ENCODE measurements at regions not wholly inside any gene's neighbourhood (a gene's known extent, or its start where the extent isn't known, plus 50 kb on each side); places are given as distances from the start of the nearest gene placed in this dataset.

- Histone ChIP-seq H3K79me2 (ENCODE audit: control insufficient read depth in 1 of 2, insufficient read depth in 2 of 2, low read length in 2 of 2) (no peaks in the 10 kb centered on the region), H2BK5ac (ENCODE audit: low read depth, low read length) (no peak overlapping the region), H2BK120ac (replicated peaks; ENCODE audit: low read depth, low read length) (no peak overlapping the region), H3K27ac (ENCODE audit: low read depth, low read length) (no peak overlapping the region), H3K4ac (replicated peaks; ENCODE audit: insufficient read length, low read depth, low read length) (no peak overlapping the region), H4K8ac (ENCODE audit: extremely low read depth, insufficient read depth, low read length) (no peak overlapping the region), H3K14ac (ENCODE audit: insufficient read length) (no peak overlapping the region), H3K4me3 (ENCODE audit: extremely low read depth in 1 of 4, insufficient read depth in 2 of 4, low read depth in 3 of 4, low read length in 4 of 4) (no peak overlapping the region), H2AK5ac (ENCODE audit: low read depth, low read length) (no peak overlapping the region), H3K23ac (ENCODE audit: insufficient read length) (no peak overlapping the region), H3K36me3 (ENCODE audit: control insufficient read depth in 2 of 4, insufficient read depth in 4 of 4, low read length in 3 of 4) (no peaks in the 10 kb centered on the region), H3K4me2 (ENCODE audit: insufficient read depth in 1 of 2, low read depth in 2 of 2, low read length in 2 of 2) (no peak overlapping the region), H3K79me1 (ENCODE audit: low read depth, low read length) (no peaks in the 10 kb centered on the region), H3K18ac (ENCODE audit: extremely low read depth, low read length) (no peak overlapping the region), H3K23me2 (ENCODE audit: low read depth, low read length) (no peaks in the 10 kb centered on the region), H2BK15ac (ENCODE audit: low read length) (no peak overlapping the region), H3K27me3 (replicated peaks in 1 of 4; ENCODE audit: control insufficient read depth in 3 of 4, extremely low read depth in 1 of 4, insufficient read depth in 3 of 4, low read length in 3 of 4) (no peaks in the 10 kb centered on the region), H2BK20ac (ENCODE audit: low read length) (no peak overlapping the region), H4K91ac (replicated peaks; ENCODE audit: insufficient read length, low read length) (no peak overlapping the region), H3K9ac (replicated peaks in 1 of 4; ENCODE audit: extremely low read depth in 1 of 4, low read depth in 3 of 4, low read length in 3 of 4) (no peak overlapping the region), H4K20me1 (replicated peaks in 1 of 2; ENCODE audit: control insufficient read depth in 1 of 2, insufficient read depth in 2 of 2, low read length in 2 of 2) (no peaks in the 10 kb centered on the region), H3K4me1 (replicated peaks in 1 of 4; ENCODE audit: control insufficient read depth in 3 of 4, insufficient read depth in 4 of 4, low read length in 3 of 4) (no peaks in the 10 kb centered on the region), H4K5ac (ENCODE audit: insufficient read length, low read depth, low read length) (no peak overlapping the region), H2AFZ (ENCODE audit: low read length) (no peak overlapping the region), H3K9me3 (ENCODE audit: insufficient read depth in 2 of 2, low read depth in 1 of 2, low read length in 1 of 2) (no peaks in the 10 kb centered on the region), H3K56ac (replicated peaks; ENCODE audit: insufficient read length, low read depth, low read length) (no peak overlapping the region), H2BK12ac (ENCODE audit: low read depth, low read length) (no peak overlapping the region)
- 90% methylated on average over 4 of the region's 4 CpGs; no CpG with 5 or more reads in 1 of the 2 experiments for WGBS, 2 experiments (ENCODE audit: extremely low coverage in 1 of 2, insufficient coverage in 1 of 2, insufficient read length in 1 of 2, insufficient replicate concordance in 2 of 2, low coverage in 1 of 2, low lambda C conversion rate in 2 of 2, missing lambda C conversion rate in 1 of 2)
- ChIA-PET CTCF (ENCODE audit: partially characterized antibody) (interaction anchor here (0.6 to 3.4 kb wide), 3 partner anchors 24 to 86 kb away, joined by 3 to 14 read pairs (median 3); no protein-coding TSS in a partner anchor), POLR2A (ENCODE audit: partially characterized antibody) (no interaction called here)
- DNase-seq (ENCODE audit: low read depth in 1 of 2, low spot score in 2 of 2) (no peak), FAIRE-seq (no peak)
- no peak for TF ChIP-seq SP4 (IDR thresholded peaks at IDR 0.05; ENCODE audit: low read length)
- TF ChIP-seq POLR2A (IDR thresholded peaks at IDR 0.05; ENCODE audit: control extremely low read depth in 1 of 2, low read depth in 2 of 2, low read length in 2 of 2), result no peak
- TF ChIP-seq MAX (IDR thresholded peaks at IDR 0.05), result no peak
- no peak for TF ChIP-seq RXRA (IDR thresholded peaks at IDR 0.05; ENCODE audit: insufficient read depth, low read depth, low read length)
- no peak for TF ChIP-seq SIRT6 (IDR thresholded peaks at IDR 0.05; ENCODE audit: low read length)
- TF ChIP-seq USF2 (IDR thresholded peaks at IDR 0.05; ENCODE audit: low read length), result no peak
- no peak for TF ChIP-seq CEBPB (IDR thresholded peaks at IDR 0.05; ENCODE audit: low read depth, low read length)
- TF ChIP-seq SP1 (IDR thresholded peaks at IDR 0.05; ENCODE audit: low read depth, low read length), result no peak
- TF ChIP-seq CHD2 (IDR thresholded peaks at IDR 0.05; ENCODE audit: low read length), result no peak
- TF ChIP-seq ATF3 (IDR thresholded peaks at IDR 0.05; ENCODE audit: insufficient read depth, low read depth, low read length), result no peak
- no peak for TF ChIP-seq SIX5 (IDR thresholded peaks at IDR 0.05; ENCODE audit: low read depth, low read length)
- TF ChIP-seq GTF2F1 (IDR thresholded peaks at IDR 0.05; ENCODE audit: borderline replicate concordance, low read depth, low read length), result no peak
- TF ChIP-seq PHF8 (conservative IDR thresholded peaks at IDR 0.05; ENCODE audit: low read depth, low read length), result no peak
- no peak for TF ChIP-seq ASH2L (IDR thresholded peaks at IDR 0.05; ENCODE audit: low read length)
- TF ChIP-seq CBX5 (IDR thresholded peaks at IDR 0.05; ENCODE audit: low read depth, low read length), result no peak
These were observed 296.5 kb downstream of the LMO7 start for GRCh38 chr13:75932636-75933035.

Measured in H1 (cell line).